Stimulated activated memory B cell treated with anti-CD40 and anti-IgM and Interleukin-4, amounts not matched to agents 10 μg/mL and 1 μg/mL and 100 μg/mL, for 72 hours (primary cell): ENCODE measurements at regions not wholly inside any gene's neighbourhood (a gene's known extent, or its start where the extent isn't known, plus 50 kb on each side); places are given as distances from the start of the nearest gene placed in this dataset.

Source experiments
- ATAC-seq: fragments of 150-1000 bp; cut with Tn5 transposase; 2 replicates; pipeline ENCODE4 v1.10.0; 2021
- H3K27ac Mint-ChIP-seq: one replicate; pipeline ENCODE4 v1.8.0; 2022; ENCODE audit warnings: mild to moderate bottlenecking, mixed read lengths
- H3K27me3 Mint-ChIP-seq: one replicate; pipeline ENCODE4 v1.8.0; 2022; ENCODE audit warnings: mixed read lengths
- H3K36me3 Mint-ChIP-seq: one replicate; pipeline ENCODE4 v1.8.0; 2022; ENCODE audit warnings: mixed read lengths
- H3K4me1 Mint-ChIP-seq: one replicate; pipeline ENCODE4 v1.8.0; 2022; ENCODE audit warnings: mixed read lengths
- H3K4me3 Mint-ChIP-seq: one replicate; pipeline ENCODE4 v1.8.0; 2022; ENCODE audit warnings: mild to moderate bottlenecking, moderate library complexity, mixed read lengths
- H3K9me3 Mint-ChIP-seq: one replicate; pipeline ENCODE4 v1.8.0; 2022; ENCODE audit warnings: mixed read lengths

DNA sequence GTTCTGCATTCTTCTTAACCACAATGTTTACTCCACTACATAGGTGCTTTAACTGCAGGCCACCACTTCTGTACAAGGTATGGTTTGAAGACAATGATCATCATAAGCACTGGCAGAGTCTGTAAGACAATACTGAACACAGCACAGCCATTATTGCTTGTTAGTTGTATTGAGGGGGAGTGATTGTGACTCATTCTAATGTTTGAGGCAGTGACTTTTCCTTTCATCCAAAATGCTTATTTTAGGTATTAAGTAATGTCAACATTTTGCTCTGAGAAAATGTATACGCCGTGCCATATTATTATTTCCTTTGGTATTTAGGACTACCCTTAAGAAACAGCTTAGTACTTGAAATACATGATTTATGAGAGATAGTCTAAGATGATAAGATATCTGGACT, 618.2 kb upstream of the ZNF717 start:
- Mint-ChIP-seq H3K9me3 (peaks cover 2% of the 10 kb centered on the region), H3K4me3 (no peak overlapping the region), H3K27me3 (no peaks in the 10 kb centered on the region), H3K27ac (no peak overlapping the region), H3K36me3 (no peaks in the 10 kb centered on the region), H3K4me1 (no peaks in the 10 kb centered on the region)
- ATAC-seq: no peak

DNA sequence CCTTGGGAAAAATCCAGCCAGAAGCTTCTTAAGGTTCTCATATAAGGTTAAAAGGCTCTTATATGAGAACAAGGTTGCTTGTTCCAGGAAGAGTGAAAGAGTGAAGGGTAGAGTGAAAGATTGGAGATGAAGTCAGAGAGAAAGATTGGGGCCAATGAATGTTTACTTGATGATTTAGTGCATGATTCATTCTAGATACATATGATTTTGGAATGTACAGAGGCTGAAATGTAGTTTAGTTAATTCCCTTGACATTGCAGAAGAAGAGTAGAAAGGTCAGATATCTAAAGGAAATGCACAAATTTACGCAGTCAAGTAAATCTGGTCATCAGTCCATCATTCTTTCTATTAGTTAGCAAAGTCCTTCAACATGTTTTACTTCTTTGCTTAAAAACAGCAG, 619.8 kb upstream of the ZNF717 start:
- no peaks in the 10 kb centered on the region for H3K27me3 Mint-ChIP-seq
- H3K4me3 Mint-ChIP-seq: no peak overlapping the region
- H3K36me3 Mint-ChIP-seq: no peaks in the 10 kb centered on the region
- no peak for ATAC-seq
- peaks cover 2% of the 10 kb centered on the region for H3K9me3 Mint-ChIP-seq
- no peak overlapping the region for H3K27ac Mint-ChIP-seq
- no peaks in the 10 kb centered on the region for H3K4me1 Mint-ChIP-seq

GRCh38 chr3:76410762-76411281, 625.5 kb upstream of the ZNF717 start:
- no peaks in the 10 kb centered on the region for H3K36me3 Mint-ChIP-seq
- ATAC-seq: no peak
- no peaks in the 10 kb centered on the region for H3K4me1 Mint-ChIP-seq
- no peak overlapping the region for H3K4me3 Mint-ChIP-seq
- no peak overlapping the region for H3K27ac Mint-ChIP-seq
- H3K27me3 Mint-ChIP-seq: no peaks in the 10 kb centered on the region
- peaks cover 2% of the 10 kb centered on the region for H3K9me3 Mint-ChIP-seq

- no peaks in the 10 kb centered on the region for H3K27me3 Mint-ChIP-seq
- no peaks in the 10 kb centered on the region for H3K4me1 Mint-ChIP-seq
- no peak overlapping the region for H3K4me3 Mint-ChIP-seq
- ATAC-seq: no peak
- H3K36me3 Mint-ChIP-seq: no peaks in the 10 kb centered on the region
- H3K27ac Mint-ChIP-seq: no peak overlapping the region
- H3K9me3 Mint-ChIP-seq: peaks cover 2% of the 10 kb centered on the region
These were observed 624.5 kb upstream of the ROBO2 start for GRCh38 chr3:76415384-76415783.

GRCh38 chr3:76429581-76430177, 610.2 kb upstream of the ROBO2 start:
- H3K27me3 Mint-ChIP-seq: no peaks in the 10 kb centered on the region
- no peak for ATAC-seq
- no peaks in the 10 kb centered on the region for H3K4me1 Mint-ChIP-seq
- H3K27ac Mint-ChIP-seq: no peak overlapping the region
- no peak overlapping the region for H3K4me3 Mint-ChIP-seq
- H3K9me3 Mint-ChIP-seq: peaks cover 12% of the 10 kb centered on the region
- no peaks in the 10 kb centered on the region for H3K36me3 Mint-ChIP-seq

GRCh38 chr3:76432396-76432795, 607.5 kb upstream of the ROBO2 start:
- H3K9me3 Mint-ChIP-seq: peaks cover 3% of the 10 kb centered on the region
- H3K27ac Mint-ChIP-seq: no peak overlapping the region
- no peak for ATAC-seq
- no peaks in the 10 kb centered on the region for H3K4me1 Mint-ChIP-seq
- no peaks in the 10 kb centered on the region for H3K27me3 Mint-ChIP-seq
- H3K36me3 Mint-ChIP-seq: no peaks in the 10 kb centered on the region
- H3K4me3 Mint-ChIP-seq: no peak overlapping the region

GRCh38 chr3:76436894-76437293, 603.0 kb upstream of the ROBO2 start:
- H3K27ac Mint-ChIP-seq: no peak overlapping the region
- peaks cover 6% of the 10 kb centered on the region for H3K9me3 Mint-ChIP-seq
- H3K27me3 Mint-ChIP-seq: no peaks in the 10 kb centered on the region
- no peak for ATAC-seq
- no peak overlapping the region for H3K4me3 Mint-ChIP-seq
- no peaks in the 10 kb centered on the region for H3K36me3 Mint-ChIP-seq
- no peaks in the 10 kb centered on the region for H3K4me1 Mint-ChIP-seq

DNA sequence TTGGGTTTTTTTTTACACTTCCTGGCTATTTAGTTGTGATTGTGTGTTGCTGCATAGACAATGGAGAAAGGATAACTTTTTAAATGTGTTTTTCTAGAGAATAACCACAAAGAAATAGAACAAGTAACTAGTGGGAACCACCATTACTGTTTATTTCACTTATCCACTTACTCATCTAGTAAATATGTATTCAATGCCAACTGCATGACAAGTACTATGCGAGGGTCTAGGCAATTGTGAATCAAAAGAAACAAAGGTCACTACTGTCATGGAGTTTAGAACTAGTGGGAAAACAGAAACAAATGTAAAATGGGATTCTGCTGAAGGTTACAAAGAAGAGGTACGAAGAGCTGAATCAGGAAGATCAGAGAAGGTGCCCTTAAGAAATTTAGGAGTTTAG, 600.9 kb upstream of the ROBO2 start:
- no peak for ATAC-seq
- H3K9me3 Mint-ChIP-seq: peaks cover 3% of the 10 kb centered on the region
- H3K4me1 Mint-ChIP-seq: no peaks in the 10 kb centered on the region
- no peaks in the 10 kb centered on the region for H3K36me3 Mint-ChIP-seq
- H3K27me3 Mint-ChIP-seq: no peaks in the 10 kb centered on the region
- H3K4me3 Mint-ChIP-seq: no peak overlapping the region
- no peak overlapping the region for H3K27ac Mint-ChIP-seq

GRCh38 chr3:76442374-76442915, 597.5 kb upstream of the ROBO2 start:
- Mint-ChIP-seq H3K27ac (no peak overlapping the region), H3K4me3 (no peak overlapping the region), H3K9me3 (peaks cover 3% of the 10 kb centered on the region), H3K27me3 (no peaks in the 10 kb centered on the region), H3K36me3 (no peaks in the 10 kb centered on the region), H3K4me1 (no peaks in the 10 kb centered on the region)
- ATAC-seq: no peak

- no peaks in the 10 kb centered on the region for H3K36me3 Mint-ChIP-seq
- no peak overlapping the region for H3K4me3 Mint-ChIP-seq
- H3K4me1 Mint-ChIP-seq: no peaks in the 10 kb centered on the region
- peaks cover 9% of the 10 kb centered on the region for H3K9me3 Mint-ChIP-seq
- ATAC-seq: no peak
- no peaks in the 10 kb centered on the region for H3K27me3 Mint-ChIP-seq
- H3K27ac Mint-ChIP-seq: no peak overlapping the region
These were observed 583.6 kb upstream of the ROBO2 start for GRCh38 chr3:76456322-76456721.

GRCh38 chr3:76463501-76463900, 576.4 kb upstream of the ROBO2 start:
- Mint-ChIP-seq H3K27ac (no peak overlapping the region), H3K4me1 (no peaks in the 10 kb centered on the region)
- no peak for ATAC-seq

DNA sequence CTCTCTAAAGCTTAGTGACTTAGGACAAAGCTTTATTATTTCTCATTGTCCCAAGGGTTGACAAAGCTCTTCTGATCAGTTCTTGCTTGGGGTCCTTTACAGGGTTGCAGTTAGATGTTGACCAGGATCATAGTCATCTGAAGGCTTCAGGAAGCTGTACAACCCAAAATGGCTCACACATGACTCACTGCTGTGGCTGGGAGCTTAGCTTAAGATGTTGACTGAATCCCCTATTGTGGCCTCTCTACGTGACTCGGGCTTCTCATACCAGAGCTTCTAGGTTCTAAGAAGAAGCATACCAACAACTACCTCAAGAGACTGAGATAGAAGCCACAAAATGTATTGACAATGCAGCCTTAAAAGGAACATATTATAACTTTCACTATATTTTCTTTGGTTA, 569.6 kb upstream of the ROBO2 start:
- Mint-ChIP-seq H3K27me3 (no peaks in the 10 kb centered on the region), H3K27ac (no peak overlapping the region), H3K36me3 (no peaks in the 10 kb centered on the region), H3K9me3 (peaks cover 14% of the 10 kb centered on the region), H3K4me1 (no peaks in the 10 kb centered on the region), H3K4me3 (no peak overlapping the region)
- no peak for ATAC-seq

More at GRCh38 chr3:76463501-76463900, 576.4 kb upstream of the ROBO2 start:
- no peaks in the 10 kb centered on the region for H3K27me3 Mint-ChIP-seq
- peaks cover 4% of the 10 kb centered on the region for H3K9me3 Mint-ChIP-seq
- H3K4me3 Mint-ChIP-seq: no peak overlapping the region
- H3K36me3 Mint-ChIP-seq: no peaks in the 10 kb centered on the region

DNA sequence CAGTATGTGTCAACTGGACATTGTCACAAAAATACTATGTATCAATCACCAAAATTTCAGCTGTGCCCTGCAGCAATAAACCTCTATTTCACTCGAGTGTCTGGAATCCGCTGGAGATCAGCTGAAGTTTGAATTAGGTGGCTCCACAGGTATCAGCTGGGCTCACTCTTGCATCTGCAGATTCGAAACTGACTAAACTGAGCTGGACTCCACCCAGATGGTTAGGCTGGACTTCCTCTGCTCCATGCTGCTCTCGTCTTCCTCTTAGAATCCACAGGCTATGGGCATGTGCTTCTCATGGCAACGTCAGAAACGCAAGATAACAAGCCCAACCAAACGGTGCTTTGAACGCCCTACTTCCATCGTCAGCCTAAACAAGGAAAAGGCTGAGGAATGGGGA, 565.3 kb upstream of the ROBO2 start:
- Mint-ChIP-seq H3K36me3 (no peaks in the 10 kb centered on the region), H3K4me1 (no peaks in the 10 kb centered on the region), H3K27me3 (no peaks in the 10 kb centered on the region), H3K27ac (no peak overlapping the region), H3K9me3 (peaks cover 6% of the 10 kb centered on the region), H3K4me3 (no peak overlapping the region)
- no peak for ATAC-seq

DNA sequence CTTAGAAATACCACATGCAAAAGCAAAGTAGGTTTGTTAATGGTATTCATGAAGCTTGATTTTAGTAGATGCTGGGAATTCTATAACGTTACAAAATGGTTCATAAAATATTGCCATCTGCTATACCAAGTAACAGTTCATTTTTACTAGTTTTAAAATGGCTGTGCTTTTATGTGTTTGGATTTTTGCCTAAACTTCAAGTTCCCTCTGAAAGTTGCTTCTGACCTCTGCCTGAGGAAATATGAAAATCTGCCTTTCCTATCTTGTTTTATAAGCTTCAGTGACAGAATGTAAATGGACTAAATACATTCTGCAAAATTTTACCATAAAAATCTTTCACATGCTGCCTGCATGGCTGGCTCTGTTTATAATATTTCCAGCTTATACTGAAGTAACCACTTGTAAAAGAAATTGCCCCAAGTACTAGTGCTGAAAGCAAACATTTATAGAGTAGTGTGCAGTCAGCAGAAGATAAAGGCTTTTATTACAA, 560.7 kb upstream of the ROBO2 start:
- ATAC-seq: no peak
- Mint-ChIP-seq H3K36me3 (no peaks in the 10 kb centered on the region), H3K27me3 (no peaks in the 10 kb centered on the region), H3K27ac (no peak overlapping the region), H3K4me1 (no peaks in the 10 kb centered on the region), H3K4me3 (no peak overlapping the region), H3K9me3 (peaks cover 8% of the 10 kb centered on the region)

GRCh38 chr3:76482510-76482909, 557.4 kb upstream of the ROBO2 start:
- Mint-ChIP-seq H3K27me3 (no peaks in the 10 kb centered on the region), H3K4me1 (no peaks in the 10 kb centered on the region), H3K9me3 (peaks cover 3% of the 10 kb centered on the region), H3K36me3 (no peaks in the 10 kb centered on the region), H3K27ac (no peak overlapping the region), H3K4me3 (no peak overlapping the region)
- ATAC-seq: no peak

DNA sequence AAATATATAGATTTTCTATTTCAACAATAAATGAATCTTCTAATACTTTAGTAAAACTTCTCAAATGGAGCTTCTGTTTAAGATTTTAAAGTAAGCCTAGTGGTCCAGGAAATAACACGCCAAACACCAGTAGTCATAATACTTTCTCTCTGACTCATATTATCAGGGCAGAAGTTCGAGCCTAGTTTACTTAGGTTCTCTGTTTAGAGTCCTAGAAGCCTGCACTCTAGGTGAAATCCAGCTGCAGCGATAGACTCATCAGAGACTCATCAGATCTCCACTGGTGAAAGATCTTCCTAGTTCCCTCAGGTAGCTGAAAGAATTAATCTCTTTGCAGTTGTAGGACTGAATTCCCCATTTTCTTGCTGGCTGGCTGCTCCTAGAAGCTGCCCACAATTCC, 552.5 kb upstream of the ROBO2 start:
- Mint-ChIP-seq H3K9me3 (peaks cover 3% of the 10 kb centered on the region), H3K36me3 (no peaks in the 10 kb centered on the region), H3K4me1 (no peaks in the 10 kb centered on the region), H3K27me3 (no peaks in the 10 kb centered on the region), H3K4me3 (no peak overlapping the region), H3K27ac (no peak overlapping the region)
- ATAC-seq: no peak
